ENCODE measurements at regions not wholly inside any gene's neighbourhood (a gene's known extent, or its start where the extent isn't known, plus 50 kb on each side); places are given as distances from the start of the nearest gene placed in this dataset.
A peak's percentile ranks its signal among the peaks of the same experiment; 100 is the strongest.

DNA sequence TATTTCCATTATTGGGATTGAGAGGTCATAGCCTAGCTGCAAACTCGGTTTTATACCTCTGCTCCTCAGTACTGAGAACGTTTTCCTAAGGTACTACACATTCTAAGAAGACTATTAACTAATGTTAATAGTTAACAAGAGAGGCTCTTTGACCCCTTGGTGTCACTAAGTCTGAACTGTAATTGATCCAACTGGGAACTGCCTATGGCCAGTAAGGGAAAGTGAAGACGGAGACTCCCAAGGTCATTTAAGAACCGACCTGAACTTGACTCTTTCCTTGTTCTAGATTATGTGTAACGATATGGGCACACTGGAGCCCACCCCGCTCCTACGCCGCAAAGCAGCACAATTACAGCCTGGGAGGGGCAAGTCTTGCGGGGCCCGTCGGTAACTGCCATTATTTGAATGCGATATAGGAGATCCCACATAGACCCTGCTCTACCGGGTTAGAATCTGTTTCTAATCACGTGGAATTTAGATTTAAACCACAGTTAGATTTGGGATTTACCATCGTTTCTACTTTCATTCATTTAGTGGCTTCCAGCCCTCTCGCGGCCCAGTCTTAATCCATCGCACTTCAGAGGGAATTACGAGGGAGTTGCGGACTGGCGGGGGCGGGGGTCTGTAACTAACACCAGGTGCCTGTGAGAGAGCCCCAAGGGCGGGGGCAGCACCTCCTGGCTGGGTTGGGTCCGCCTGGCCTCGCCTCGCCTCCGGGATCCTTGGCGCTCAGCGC, 84.1 kb upstream of the EPB41L3 start:
- peak overlapping the region; percentile 33; the same call in 1 of the 2 replicates for H3K4me3 ChIP-seq
- no peak for DNase-seq
- H3K27me3 ChIP-seq: peaks cover 40% of the 10 kb centered on the region
- H3K36me3 ChIP-seq: no peaks in the 10 kb centered on the region
- H3K9me3 ChIP-seq: no peaks in the 10 kb centered on the region

- Histone ChIP-seq H3K36me3 (no peaks in the 10 kb centered on the region), H3K4me3 (no peak overlapping the region), H3K9me3 (no peaks in the 10 kb centered on the region), H3K27me3 (peaks cover 40% of the 10 kb centered on the region)
- DNase-seq: no peak
These were observed 82.5 kb upstream of the EPB41L3 start for GRCh38 chr18:5626130-5626880.

- no peaks in the 10 kb centered on the region for H3K36me3 ChIP-seq
- H3K4me3 ChIP-seq: no peak overlapping the region
- H3K27me3 ChIP-seq: peaks cover 33% of the 10 kb centered on the region
- DNase-seq: no peak
- no peaks in the 10 kb centered on the region for H3K9me3 ChIP-seq
These were observed 81.3 kb upstream of the EPB41L3 start for GRCh38 chr18:5625076-5625475.

DNA sequence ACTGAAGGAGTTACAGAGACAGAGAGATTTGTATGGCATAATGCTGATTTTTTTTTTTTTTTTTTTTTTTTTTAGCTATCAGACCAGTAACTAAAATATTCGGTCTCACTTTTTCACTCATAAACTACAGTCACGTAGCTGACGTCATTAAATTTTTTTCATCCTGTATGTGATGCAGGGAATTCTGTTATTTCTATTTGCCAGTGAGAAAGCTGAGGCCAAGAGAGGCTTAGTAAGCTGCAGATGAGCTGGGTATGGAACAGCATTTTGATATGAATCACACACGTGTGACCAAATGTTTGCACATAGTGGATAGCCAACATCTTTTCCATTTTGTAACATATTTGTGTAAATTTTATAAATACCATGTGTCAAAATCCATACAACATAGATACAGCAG, 79.1 kb upstream of the EPB41L3 start:
- no peaks in the 10 kb centered on the region for H3K36me3 ChIP-seq
- no peaks in the 10 kb centered on the region for H3K9me3 ChIP-seq
- peaks cover 14% of the 10 kb centered on the region for H3K27me3 ChIP-seq
- DNase-seq: no peak
- H3K4me3 ChIP-seq: no peak overlapping the region

DNA sequence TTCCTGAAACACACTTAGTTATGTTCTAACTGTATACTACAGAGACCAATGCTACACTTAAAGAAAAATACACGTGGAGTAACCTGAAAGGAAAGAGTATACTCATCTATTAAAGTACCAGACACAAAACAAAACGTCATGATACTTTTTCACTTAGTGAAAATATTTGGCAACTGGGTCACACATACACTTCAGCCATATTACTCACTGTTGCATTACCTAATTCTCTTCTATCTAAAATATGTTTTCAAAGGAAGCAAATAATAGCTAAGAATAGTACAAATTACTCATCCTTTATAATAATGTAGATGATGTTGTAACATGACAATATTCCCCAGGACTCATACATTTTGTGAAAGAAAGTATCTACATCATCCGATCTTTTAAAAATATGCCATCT, 76.5 kb upstream of the EPB41L3 start:
- DNase-seq: no peak
- Histone ChIP-seq H3K4me3 (no peak overlapping the region), H3K36me3 (no peaks in the 10 kb centered on the region), H3K27me3 (no peaks in the 10 kb centered on the region), H3K9me3 (no peaks in the 10 kb centered on the region)

DNA sequence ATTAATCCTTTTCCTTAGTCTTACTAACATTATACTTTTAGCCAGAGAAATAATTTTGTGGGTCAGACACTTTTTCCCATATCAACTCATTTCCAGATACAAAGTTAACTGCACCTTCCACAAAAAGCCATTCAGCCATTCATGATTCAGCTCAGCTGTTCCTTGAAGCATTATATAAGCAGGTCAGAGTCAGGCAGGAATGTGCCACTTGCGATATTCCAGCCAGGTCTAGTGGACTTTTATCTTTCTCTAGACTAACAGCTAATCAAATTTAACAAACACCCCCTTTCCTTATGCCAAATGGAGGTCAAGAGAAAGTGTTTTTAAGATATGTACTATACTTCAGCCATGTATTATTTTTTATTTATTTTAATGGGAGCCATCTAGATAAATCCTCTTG, 75.6 kb upstream of the EPB41L3 start:
- H3K27me3 ChIP-seq: no peaks in the 10 kb centered on the region
- no peak overlapping the region for H3K4me3 ChIP-seq
- DNase-seq: no peak
- H3K36me3 ChIP-seq: no peaks in the 10 kb centered on the region
- no peaks in the 10 kb centered on the region for H3K9me3 ChIP-seq

DNA sequence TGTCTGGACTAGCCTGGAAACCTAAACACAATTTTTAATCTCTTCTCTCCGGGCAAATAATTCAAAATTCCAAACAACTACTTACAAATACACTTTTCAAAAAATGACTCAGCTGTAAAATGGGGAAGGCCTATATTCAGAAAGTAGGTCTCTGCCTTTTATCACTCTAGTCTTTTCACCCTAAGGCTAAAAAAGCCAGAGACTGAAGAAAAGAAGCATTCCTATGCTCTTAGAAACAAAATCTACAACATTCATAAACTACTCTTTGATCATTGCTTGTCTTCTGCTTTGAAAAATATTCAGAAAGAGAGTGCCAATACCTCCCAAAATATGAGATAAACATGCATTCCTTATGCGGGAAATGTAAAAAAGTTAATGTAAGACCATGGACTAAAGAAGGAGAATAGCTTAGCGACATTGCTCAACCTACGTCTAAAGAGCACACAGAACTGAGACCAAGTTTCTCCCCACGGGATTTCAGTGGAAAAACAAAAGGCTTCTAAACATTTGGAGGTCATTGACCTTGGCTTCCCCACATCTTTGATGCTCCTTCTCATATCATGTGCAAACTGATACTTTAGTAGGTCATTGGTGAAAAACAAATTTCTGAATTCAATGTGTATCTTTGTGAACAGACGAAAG, 74.4 kb upstream of the EPB41L3 start:
- no peak for DNase-seq
- no peaks in the 10 kb centered on the region for H3K9me3 ChIP-seq
- H3K36me3 ChIP-seq: no peaks in the 10 kb centered on the region
- H3K27me3 ChIP-seq: no peaks in the 10 kb centered on the region
- no peak overlapping the region for H3K4me3 ChIP-seq

- H3K36me3 ChIP-seq: no peaks in the 10 kb centered on the region
- H3K27me3 ChIP-seq: no peaks in the 10 kb centered on the region
- H3K9me3 ChIP-seq: no peaks in the 10 kb centered on the region
- H3K4me3 ChIP-seq: no peak overlapping the region
- DNase-seq: no peak
These were observed 67.4 kb upstream of the EPB41L3 start for GRCh38 chr18:5611221-5611620.

DNA sequence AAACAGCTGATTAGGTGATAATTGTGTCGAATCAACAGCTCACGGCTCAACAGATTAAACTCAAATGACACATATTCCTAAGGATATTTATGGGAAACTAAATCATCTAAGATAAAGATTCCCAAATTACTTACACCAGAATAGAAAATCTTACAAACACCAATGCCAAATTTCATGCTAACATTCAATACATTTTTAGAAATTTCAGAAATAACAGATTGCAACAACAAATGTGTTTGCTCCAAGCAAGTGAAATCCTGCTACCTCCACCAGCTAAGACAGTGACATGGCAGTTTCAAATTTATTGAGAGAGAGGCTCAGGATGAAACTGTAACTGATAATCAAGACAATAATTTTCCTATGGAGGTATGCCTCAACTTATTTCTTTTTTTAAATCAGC, 65.0 kb upstream of the EPB41L3 start:
- H3K4me3 ChIP-seq: no peak overlapping the region
- DNase-seq: no peak
- H3K27me3 ChIP-seq: no peaks in the 10 kb centered on the region
- H3K9me3 ChIP-seq: no peaks in the 10 kb centered on the region
- H3K36me3 ChIP-seq: no peaks in the 10 kb centered on the region

DNA sequence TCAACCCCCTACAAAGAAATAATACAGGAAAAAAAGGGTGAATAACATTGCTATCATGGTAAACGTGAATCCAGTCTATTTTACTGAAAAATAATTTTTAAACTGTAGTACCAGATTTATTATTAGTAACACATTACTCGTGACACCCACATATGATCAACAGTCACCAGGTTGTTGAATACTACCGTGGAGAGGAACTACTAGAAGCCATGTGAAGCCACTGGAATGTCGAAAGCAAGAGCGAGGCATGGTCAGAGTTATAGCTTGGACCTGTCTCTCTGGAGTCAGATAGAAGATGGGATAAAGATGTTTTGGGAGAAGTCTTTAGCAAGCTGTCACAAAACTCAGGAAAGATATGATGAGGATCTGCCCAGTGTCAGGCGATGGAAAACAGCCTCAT, 63.2 kb upstream of the EPB41L3 start:
- H3K4me3 ChIP-seq: no peak overlapping the region
- no peaks in the 10 kb centered on the region for H3K9me3 ChIP-seq
- no peaks in the 10 kb centered on the region for H3K36me3 ChIP-seq
- no peak for DNase-seq
- no peaks in the 10 kb centered on the region for H3K27me3 ChIP-seq

GRCh38 chr18:5604778-5605177, 61.0 kb upstream of the EPB41L3 start:
- no peak for DNase-seq
- no peak overlapping the region for H3K4me3 ChIP-seq
- no peaks in the 10 kb centered on the region; the same call in 1 of the 2 replicates for H3K27me3 ChIP-seq
- no peaks in the 10 kb centered on the region for H3K9me3 ChIP-seq
- no peaks in the 10 kb centered on the region for H3K36me3 ChIP-seq

- no peak overlapping the region for H3K4me3 ChIP-seq
- DNase-seq: no peak
- H3K9me3 ChIP-seq: no peaks in the 10 kb centered on the region
- H3K27me3 ChIP-seq: no peaks in the 10 kb centered on the region; the same call in 1 of the 2 replicates
- H3K36me3 ChIP-seq: no peaks in the 10 kb centered on the region
These were observed 59.4 kb upstream of the EPB41L3 start for GRCh38 chr18:5603153-5603552.

- Histone ChIP-seq H3K9me3 (no peaks in the 10 kb centered on the region), H3K4me3 (no peak overlapping the region), H3K27me3 (no peaks in the 10 kb centered on the region; the same call in 1 of the 2 replicates), H3K36me3 (no peaks in the 10 kb centered on the region)
- DNase-seq: no peak
These were observed 57.4 kb upstream of the EPB41L3 start for GRCh38 chr18:5601188-5601624.

- no peak for DNase-seq
- Histone ChIP-seq H3K27me3 (no peaks in the 10 kb centered on the region; the same call in 1 of the 2 replicates), H3K36me3 (no peaks in the 10 kb centered on the region), H3K9me3 (no peaks in the 10 kb centered on the region), H3K4me3 (no peak overlapping the region)
These were observed 56.7 kb upstream of the EPB41L3 start for GRCh38 chr18:5600378-5601071.

DNA sequence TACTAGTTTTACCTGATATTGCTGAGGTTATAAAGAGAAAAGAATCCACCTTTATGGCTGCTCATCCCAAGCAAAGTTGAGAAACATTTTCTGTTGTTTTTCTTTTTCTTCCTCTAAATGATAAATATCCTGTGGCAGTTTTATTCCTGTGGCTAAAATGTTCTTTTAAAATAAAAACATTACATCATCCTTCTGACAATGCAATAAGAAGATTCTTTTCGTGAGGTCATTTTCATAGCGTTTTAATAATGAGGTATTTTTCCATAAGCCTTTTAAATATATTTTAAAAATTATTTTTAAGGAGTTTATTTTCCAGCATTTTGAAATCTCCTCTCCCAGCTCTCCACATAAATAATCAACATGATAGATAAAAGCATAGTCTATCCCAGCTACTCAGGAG, 52.8 kb upstream of the EPB41L3 start:
- Histone ChIP-seq H3K36me3 (no peaks in the 10 kb centered on the region), H3K9me3 (no peaks in the 10 kb centered on the region), H3K27me3 (no peaks in the 10 kb centered on the region), H3K4me3 (no peak overlapping the region)
- no peak for DNase-seq

Data from MG63 (cell line).